Progenitor cell of endocrine pancreas (in vitro differentiated cells): ENCODE measurements at regions not wholly inside any gene's neighbourhood (a gene's known extent, or its start where the extent isn't known, plus 50 kb on each side); places are given as distances from the start of the nearest gene placed in this dataset.
"Not testable (repeated sequence)": the region's sequence is repeated elsewhere in the genome, so short reads cannot be mapped to it uniquely, and the experiment has no call there.

ENCODE experiments used
- DNase-seq: peaks from one replicate; pipeline ENCODE4 v3.0.0; 2021; ENCODE audit warnings: low spot score; ENCODE audit not compliant: unreplicated experiment
- H3K27ac Mint-ChIP-seq: 2 replicates; pipeline ENCODE4 v1.8.0; 2021; ENCODE audit warnings: mild to moderate bottlenecking, moderate library complexity, mixed read lengths
- H3K27me3 Mint-ChIP-seq: 2 replicates; pipeline ENCODE4 v1.8.0; 2021; ENCODE audit warnings: mixed read lengths
- H3K36me3 Mint-ChIP-seq: 2 replicates; pipeline ENCODE4 v1.8.0; 2022; ENCODE audit warnings: mixed read lengths; ENCODE audit not compliant: insufficient read depth
- H3K4me1 Mint-ChIP-seq: 2 replicates; pipeline ENCODE4 v1.8.0; 2021; ENCODE audit warnings: low read depth, mixed read lengths
- H3K4me3 Mint-ChIP-seq: 2 replicates; pipeline ENCODE4 v1.8.0; 2021; ENCODE audit warnings: low read depth, mild to moderate bottlenecking, moderate library complexity, mixed read lengths
- H3K9me3 Mint-ChIP-seq: 2 replicates; pipeline ENCODE4 v1.8.0; 2021; ENCODE audit warnings: low read depth, mixed read lengths
- CTCF ChIP-seq: fragments of 200-600 bp; sonication (generic); IDR thresholded peaks from one replicate; pipeline ENCODE4 v1.5.0; 2021; ENCODE audit warnings: antibody characterized with exemption, mild to moderate bottlenecking; ENCODE audit not compliant: unreplicated experiment

GRCh38 chr6:90890683-90891330 lies 303.9 kb upstream of the MAP3K7 start:
- Mint-ChIP-seq H3K27ac (no peak overlapping the region), H3K4me1 (peaks cover 3% of the 10 kb centered on the region), H3K36me3 (peaks cover 1% of the 10 kb centered on the region), H3K9me3 (peaks cover 1% of the 10 kb centered on the region), H3K4me3 (no peak overlapping the region), H3K27me3 (peaks cover 32% of the 10 kb centered on the region)
- no peak for DNase-seq
- no peak for TF ChIP-seq CTCF

GRCh38 chr6:90887764-90888163 lies 300.9 kb upstream of the MAP3K7 start:
- no peak for DNase-seq
- peaks cover 10% of the 10 kb centered on the region for H3K27me3 Mint-ChIP-seq
- peaks cover 17% of the 10 kb centered on the region for H3K9me3 Mint-ChIP-seq
- H3K36me3 Mint-ChIP-seq, result peaks cover 3% of the 10 kb centered on the region
- H3K4me3 Mint-ChIP-seq, result no peak overlapping the region
- peaks cover 4% of the 10 kb centered on the region for H3K4me1 Mint-ChIP-seq
- H3K27ac Mint-ChIP-seq, result no peak overlapping the region
- no peak for TF ChIP-seq CTCF

GRCh38 chr6:90885611-90886056 lies 298.8 kb upstream of the MAP3K7 start:
- Mint-ChIP-seq H3K4me1 (peaks cover 3% of the 10 kb centered on the region), H3K36me3 (peaks cover 4% of the 10 kb centered on the region), H3K27me3 (no peaks in the 10 kb centered on the region), H3K27ac (peak overlapping the region; percentile 23), H3K4me3 (no peak overlapping the region), H3K9me3 (peaks cover 33% of the 10 kb centered on the region)
- no peak for TF ChIP-seq CTCF
- DNase-seq, result no peak

- not testable (repeated sequence) for DNase-seq, H3K4me3 Mint-ChIP-seq, H3K36me3 Mint-ChIP-seq, H3K4me1 Mint-ChIP-seq, H3K27me3 Mint-ChIP-seq
- Mint-ChIP-seq H3K9me3 (peaks cover 36% of the 10 kb centered on the region), H3K27ac (peak overlapping the region; percentile 23)
Measured at GRCh38 chr6:90885137-90885536, 298.3 kb upstream of the MAP3K7 start.

GRCh38 chr6:90877616-90878015 lies 290.7 kb upstream of the MAP3K7 start:
- peaks cover 7% of the 10 kb centered on the region for H3K27me3 Mint-ChIP-seq
- H3K27ac Mint-ChIP-seq, result no peak overlapping the region
- TF ChIP-seq CTCF, result no peak
- H3K4me3 Mint-ChIP-seq, result no peak overlapping the region
- peaks cover 22% of the 10 kb centered on the region for H3K9me3 Mint-ChIP-seq
- H3K36me3 Mint-ChIP-seq, result peaks cover 3% of the 10 kb centered on the region
- no peak for DNase-seq
- H3K4me1 Mint-ChIP-seq, result no peaks in the 10 kb centered on the region

GRCh38 chr6:90874931-90875330 lies 288.1 kb upstream of the MAP3K7 start:
- no peak for DNase-seq
- H3K9me3 Mint-ChIP-seq, result peaks cover 5% of the 10 kb centered on the region
- H3K4me1 Mint-ChIP-seq, result no peaks in the 10 kb centered on the region
- TF ChIP-seq CTCF, result no peak
- peaks cover 3% of the 10 kb centered on the region for H3K36me3 Mint-ChIP-seq
- H3K4me3 Mint-ChIP-seq, result no peak overlapping the region
- no peak overlapping the region for H3K27ac Mint-ChIP-seq
- H3K27me3 Mint-ChIP-seq, result peaks cover 13% of the 10 kb centered on the region
